Putamen (tissue), 1 donor: ENCODE measurements at regions not wholly inside any gene's neighbourhood (a gene's known extent, or its start where the extent isn't known, plus 50 kb on each side); places are given as distances from the start of the nearest gene placed in this dataset.
"Not testable (repeated sequence)": the region's sequence is repeated elsewhere in the genome, so short reads cannot be mapped to it uniquely, and the experiment has no call there.

Source experiments
- DNase-seq: peaks from one replicate; pipeline ENCODE4 v3.0.0-alpha.2; 2016; ENCODE audit warnings: low spot score

DNA sequence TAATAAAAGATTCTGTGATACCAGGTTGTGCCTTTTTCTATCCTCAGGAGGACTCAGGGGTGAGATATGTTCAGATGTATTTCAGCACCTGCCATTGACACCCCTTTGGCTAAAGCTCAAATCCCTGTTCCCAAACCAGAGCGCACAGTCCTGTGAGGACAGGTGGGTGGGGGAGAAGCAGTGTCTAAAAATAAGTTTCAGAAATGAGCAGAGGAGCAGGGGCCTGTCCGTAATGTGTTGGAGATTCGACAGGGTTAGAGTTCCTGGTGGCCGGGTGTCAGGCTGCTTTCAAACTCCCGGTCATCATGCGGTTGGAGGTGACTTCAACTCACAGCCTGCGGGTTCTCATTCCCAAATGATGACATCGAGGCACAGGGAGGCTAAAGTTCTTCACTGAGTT lies 211.5 kb downstream of the KLF6 start:
- no peak for DNase-seq

DNA sequence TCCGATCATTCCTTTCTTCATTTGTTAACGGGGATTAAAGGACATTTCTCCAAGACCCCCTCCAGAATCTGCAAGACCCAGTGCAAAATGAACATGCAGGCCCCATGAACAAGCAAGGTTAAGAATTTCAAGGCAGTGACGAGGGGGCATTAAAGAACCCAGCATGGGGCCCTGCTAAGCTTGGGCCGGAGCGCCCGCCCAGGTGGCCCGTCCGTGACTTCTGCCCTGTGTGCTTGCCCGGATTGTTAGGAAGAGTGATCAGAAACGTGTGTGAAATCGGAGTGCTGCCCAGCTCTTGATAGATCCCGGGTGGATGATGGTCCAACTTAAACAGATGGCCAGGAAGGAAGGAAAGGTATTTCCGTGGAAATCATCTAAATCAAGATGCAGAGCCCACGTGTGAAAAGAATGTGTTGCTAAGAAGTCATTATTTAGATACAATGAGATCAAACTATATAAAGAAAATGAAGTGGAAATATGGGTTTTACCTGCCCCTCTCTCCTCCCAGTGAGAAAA lies 213.6 kb downstream of the KLF6 start:
- DNase-seq: no peak

DNA sequence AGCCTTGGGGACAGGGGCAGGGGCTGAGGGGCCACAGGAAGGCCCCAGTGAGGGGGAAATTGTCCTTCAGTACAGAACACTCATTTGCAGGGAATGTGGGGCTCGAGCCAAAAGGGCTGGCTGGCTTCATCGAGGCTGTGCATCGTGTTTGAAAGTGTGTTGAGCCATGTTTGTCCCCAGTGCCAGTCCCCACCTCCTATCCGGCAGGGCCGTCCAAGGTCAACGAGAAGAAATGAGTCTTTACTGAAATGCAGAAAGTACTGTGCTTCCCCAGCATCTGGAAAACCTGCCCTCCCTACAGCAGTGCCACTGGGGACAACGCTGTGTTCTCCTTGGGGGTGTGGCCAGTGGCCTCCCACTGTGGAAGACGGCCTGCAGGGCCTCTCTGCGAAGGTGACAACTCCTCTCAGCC lies 214.1 kb downstream of the KLF6 start:
- DNase-seq: no peak

DNA sequence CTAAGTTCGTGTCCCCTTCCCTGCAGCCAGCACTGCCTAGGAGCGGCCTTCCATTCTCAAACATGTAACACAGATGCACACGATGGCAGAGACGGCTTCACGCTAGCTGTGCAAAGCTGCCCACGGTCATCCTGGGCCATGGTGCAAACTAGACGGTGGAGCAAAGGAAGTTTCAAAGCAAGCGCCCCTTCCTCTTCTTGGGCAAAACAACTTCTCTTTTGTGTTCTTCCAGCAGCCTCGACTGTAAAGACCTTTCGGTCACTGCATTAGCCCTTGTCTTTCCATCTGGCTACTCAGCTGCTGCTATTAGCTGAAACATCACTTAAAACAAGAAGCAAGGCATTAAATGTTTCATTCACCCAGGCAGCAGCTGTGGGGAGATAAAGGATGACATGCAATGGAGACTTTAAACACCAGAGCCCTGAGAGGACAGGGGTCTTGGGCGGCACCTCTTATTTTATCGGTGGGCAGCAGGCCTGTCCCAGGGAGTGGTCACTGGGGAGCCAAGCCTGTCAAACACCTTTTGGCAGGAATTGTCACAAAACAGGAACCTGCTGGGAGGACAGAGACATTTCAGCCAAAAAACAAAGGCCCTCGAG lies 214.8 kb downstream of the KLF6 start:
- no peak for DNase-seq

DNA sequence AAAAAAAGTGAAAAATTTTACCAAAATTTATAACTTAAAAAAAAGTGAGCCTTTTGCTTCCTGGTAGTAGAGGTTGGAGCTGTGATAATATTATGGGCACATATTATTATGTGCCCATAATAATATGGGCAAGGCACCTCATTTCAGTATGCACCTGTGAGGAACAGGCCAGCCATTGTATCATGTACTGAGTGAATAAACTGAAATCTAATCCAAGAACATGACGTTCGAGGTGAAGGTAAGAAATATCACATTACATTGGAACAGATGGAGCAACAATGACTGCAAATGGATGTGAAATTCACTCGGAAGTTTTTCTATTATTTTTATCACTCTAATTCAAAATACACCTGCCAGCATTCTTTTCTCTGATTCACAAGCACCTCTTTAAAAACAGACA lies 216.0 kb downstream of the KLF6 start:
- no peak for DNase-seq

DNA sequence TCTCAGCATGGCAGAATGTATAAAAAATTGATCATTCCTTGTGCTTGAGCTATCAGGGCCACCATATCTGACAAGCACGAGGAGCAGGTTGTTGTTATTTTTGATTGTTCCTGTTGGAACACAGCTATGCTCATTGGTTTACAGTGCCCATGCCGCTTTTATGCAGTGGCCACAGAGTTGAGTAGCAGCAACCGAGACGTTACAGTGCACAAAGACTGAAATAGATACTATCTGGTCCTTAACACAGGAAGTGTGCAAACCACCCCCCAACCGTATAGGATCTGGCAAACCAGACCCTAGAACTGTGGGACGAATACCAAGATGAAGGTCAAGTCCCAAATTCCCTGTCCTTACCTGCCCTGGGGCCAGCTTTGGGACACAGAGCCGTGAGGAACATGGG lies 216.6 kb downstream of the KLF6 start:
- DNase-seq: no peak

DNA sequence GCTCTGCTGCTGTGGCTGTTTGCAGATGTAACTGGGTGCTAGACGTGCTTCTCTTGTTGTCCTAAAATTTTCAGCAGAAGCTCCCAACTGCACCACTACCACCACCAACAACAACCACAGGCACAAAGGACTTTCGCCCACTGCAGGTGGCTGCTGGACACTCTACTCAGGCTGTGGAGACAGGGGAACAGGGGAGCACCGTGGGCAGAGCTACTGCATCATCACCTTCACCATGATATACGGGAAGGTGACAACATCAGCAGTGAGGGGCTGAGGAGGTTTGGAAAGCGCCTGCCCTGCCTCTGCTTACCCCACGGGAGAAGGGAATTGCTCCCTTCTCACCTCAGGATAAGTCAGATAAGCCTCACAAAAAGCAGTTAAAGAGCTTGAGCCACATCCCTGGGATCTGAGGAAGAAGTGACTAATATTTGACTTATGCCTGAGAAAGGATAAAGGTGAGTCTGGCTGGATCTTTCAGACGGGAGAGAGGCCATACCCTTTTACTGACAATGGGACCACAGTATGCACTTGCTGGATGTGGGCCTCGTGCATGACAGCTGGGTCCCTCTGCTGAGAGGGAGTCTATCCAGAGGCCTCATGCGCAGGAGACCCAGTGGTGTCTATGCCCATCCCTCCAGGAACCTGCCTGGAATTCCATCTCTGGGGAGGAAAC lies 217.6 kb downstream of the KLF6 start:
- no peak for DNase-seq

DNA sequence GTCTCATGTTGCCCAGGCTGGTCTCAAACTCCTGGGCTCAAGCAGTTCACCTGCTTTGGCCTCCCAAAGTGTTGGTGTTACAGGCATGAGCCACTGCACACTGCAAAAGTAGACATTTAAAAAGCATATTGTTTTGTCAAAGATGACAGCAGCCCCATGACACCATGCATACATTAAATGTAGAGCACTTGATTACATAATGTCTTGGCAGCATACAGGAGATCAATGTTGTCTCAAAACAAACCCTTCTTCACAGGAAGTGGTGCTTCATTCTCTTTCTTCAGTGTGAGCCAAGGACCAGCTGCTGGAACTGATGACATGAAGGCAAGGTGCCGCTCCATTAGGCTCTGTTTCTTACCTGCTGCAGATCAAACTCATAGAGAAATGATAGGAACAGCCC lies 218.4 kb downstream of the KLF6 start:
- DNase-seq: no peak

DNA sequence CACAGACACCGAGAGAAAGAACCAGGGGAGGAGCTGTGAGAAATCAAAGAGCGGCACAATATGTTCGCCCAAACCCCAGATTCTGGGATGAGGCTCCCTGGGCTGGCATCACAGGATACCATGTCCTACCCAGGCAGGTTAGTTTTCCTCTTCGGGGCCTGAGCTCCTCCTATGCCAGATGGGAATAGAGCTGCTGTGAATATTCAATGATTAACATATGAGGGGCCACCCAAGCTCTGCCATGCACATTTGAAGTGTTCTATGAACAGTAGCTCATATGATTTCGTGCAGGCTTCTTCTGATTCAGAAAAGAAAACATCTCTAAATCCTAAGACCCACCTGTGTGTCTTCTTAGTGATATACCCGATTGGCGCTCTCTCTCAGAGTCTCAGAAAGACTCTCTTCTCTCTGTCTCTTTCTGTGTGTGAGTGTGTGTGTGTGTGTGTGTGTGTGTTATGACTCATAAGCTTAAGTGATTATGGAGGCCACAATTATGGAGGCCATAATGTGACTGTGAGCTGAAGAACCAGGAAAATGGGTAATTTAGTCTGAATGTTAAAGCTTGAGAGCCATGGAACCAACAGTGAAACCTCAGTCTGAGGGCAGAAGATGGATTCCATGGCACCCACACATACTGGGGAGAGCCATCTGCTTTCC lies 220.5 kb downstream of the KLF6 start:
- no peak for DNase-seq

DNA sequence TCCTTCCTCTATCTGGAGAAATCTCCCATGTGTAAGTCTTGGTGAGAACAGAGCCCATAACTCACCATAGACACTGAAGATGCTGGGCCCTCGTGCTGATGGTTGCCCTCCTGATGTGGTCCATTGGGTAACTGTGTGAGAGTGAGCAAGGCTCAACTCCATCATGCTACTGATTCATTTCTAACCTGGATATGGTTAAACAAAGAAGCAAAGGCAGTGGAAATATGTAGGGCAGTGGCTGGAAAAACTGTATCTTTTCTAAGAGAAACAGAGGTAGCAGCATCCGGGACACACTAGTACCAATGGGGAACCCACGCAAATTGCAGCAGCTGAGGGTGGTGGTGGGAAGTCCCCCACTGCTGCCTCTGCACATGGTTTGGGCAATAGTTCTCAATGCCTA lies 221.7 kb downstream of the KLF6 start:
- DNase-seq: no peak

DNA sequence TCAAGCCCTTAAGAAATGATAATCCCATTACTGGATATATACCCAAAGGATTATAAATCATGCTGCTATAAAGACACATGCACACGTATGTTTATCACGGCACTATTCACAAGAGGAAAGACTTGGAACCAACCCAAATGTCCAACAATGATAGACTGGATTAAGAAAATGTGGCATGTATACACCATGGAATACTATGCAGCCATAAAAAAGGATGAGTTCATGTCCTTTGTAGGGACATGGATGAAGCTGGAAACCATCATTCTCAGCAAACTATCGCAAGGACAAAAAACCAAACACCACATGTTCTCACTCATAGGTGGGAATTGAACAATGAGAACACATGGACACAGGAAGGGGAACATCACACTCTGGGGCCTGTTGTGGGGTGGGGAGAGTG lies 224.4 kb downstream of the KLF6 start:
- not testable (repeated sequence) for DNase-seq

DNA sequence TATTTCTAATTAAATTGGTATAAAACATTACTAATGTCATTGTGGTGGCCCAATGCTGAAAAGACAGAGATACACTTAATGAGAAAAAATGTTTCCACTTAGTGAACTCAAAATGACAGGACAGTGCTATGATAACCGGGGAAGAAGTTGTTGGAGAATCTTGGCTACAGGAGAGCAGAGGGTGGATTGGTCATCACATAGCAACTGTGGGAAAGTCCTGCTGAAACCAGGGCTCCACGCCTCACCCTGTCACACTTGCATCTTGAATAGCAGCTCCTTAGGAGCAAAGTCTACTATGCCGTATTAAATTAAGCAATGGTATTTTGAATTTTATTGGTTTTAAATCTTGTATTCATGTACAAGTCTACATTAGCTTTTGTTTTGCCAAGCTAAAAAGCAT lies 225.5 kb downstream of the KLF6 start:
- DNase-seq: no peak

DNA sequence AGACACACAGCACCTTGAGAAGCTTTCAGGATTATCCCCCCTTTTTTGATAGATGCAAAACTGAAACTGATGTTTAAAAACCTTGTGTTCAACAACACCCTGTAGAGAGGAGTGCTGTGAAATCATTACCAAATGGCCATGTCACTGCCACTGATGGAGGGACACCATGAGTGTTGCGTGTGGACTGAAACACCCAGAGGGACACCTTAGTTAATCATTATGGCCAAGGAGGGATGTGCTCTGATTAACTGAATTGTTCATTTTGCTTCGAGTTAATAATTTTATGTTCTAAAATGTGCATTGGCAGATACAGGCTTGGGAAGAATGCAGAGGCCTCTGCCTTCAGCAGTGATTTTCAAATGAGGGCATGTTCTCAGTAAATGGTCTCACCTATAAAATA lies 226.0 kb downstream of the KLF6 start:
- no peak for DNase-seq

DNA sequence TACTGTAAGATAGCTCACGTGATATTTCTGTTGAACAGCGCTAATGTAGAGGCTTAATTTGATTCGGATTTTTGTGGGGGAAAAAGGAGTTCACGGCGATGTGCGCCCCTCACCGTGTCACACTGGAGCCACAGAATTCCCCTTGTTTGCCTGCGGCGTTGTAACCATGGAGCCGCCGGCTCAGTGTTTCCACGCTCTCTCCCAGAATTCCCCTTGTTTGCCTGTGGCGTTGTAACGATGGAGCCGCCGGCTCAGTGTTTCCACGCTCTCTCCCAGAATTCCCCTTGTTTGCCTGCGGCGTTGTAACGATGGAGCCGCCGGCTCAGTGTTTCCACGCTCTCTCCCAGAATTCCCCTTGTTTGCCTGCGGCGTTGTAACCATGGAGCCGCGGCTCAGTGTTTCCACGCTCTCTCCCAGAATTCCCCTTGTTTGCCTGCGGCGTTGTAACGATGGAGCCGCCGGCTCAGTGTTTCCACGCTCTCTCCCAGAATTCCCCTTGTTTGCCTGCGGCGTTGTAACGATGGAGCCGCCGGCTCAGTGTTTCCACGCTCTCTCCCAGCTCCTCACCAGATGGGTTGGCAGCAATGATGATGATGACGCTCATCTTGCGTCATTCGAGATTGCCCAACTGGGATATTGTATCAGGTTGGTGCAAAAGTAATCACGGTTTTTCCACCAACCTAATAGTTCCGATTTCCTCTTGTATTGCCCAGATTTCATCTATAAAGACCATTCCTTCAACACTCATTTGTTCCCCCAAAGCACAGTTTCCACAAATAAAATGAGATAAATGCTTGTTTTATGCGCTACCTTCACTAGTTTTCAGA lies 228.6 kb downstream of the KLF6 start:
- not testable (repeated sequence) for DNase-seq

DNA sequence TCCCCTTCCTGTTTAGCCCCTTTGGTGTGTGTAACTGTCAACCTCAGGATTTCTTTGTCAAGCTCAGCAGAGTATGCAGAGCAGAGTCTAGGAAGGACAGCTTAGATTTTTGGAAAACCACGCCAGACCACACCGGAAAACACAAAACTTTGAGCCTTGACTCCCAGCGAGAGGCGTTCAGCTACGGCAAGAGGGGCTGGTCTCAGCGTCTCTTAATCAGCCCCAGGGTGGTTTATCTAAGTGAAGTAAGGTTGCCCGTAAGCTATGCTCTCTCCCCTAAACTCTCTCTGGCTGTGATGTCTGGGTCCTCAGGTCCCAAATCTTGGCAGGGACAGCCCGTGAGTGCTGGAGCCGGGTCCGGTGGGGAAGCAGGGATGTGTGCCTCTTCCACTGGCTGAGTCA lies 230.9 kb downstream of the KLF6 start:
- DNase-seq: no peak

DNA sequence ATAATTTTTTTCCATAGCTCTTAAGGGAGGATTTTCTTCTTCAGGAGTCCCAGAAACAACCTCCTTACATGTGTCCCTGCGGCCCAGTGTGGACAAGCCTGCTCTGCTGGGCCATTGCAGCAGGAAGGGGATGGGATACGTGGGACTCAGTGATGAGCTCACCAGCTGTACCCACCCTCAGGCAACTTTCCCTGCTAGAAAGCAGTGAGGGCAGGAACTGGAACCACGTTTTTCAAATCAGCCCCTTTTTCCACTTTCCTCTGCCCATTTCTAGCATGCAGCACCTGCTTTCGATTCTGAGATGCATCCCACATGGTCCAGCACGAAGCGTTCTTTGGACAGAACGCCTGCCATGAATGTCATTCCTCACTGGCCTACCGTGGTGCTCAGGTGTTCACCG lies 232.7 kb downstream of the KLF6 start:
- no peak for DNase-seq

DNA sequence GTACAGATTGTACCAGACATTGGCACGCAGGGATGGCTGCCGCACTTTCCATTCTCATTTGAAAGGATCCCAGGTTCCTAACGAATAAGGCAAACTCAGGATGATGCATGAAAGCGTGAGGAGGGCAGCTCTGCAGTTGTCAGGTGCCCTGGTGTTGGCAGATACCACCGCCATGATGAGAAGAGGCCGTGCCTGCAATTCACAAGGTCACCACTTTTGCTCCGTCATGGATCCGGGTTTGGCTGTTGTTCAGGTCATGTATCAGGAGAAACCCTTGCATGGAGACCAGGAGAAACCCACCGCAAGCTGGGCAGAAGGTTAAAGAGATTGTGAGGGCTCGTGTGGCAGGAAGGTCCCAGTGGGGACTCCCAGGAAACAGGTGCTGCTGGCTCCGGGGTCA lies 233.2 kb downstream of the KLF6 start:
- DNase-seq: no peak

DNA sequence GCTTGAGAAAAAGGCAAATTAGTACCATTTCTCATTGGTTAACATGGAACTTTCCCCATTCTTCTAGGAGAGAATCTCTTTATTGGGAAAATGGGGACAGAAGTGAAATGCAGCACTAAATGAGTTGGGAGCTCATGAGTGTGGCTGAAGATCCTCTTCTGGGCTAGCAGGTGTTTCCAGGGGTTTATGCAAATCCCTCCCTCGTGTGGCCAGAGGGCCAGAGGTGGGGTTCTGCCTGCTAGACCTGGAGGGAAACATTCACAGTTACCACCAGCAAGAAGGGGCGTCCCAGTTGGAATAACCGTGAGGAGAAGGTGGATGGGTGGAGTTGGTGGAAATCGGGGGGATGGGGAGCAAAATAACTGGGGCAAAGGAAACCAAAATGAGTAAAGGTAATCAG lies 235.9 kb downstream of the KLF6 start:
- DNase-seq: no peak

DNA sequence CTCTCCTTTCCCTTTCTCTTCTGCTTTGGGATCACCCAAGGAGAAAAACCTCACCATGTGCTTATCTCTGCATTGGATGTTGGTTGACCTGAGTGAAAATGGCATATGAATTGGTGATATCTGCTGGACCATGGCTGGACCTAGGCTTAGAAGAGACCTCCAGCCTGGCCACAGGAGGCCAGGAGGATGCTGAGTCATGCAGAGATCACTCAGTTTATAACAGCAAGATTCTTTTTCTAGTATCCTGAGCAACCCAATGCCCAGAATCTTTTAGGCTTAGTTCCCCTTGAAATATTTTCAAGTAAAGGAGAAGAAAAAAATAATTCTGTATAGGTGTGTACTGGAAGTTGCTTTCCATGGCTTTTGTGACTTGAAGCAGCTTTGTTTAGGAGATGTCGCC lies 236.3 kb downstream of the KLF6 start:
- no peak for DNase-seq

DNA sequence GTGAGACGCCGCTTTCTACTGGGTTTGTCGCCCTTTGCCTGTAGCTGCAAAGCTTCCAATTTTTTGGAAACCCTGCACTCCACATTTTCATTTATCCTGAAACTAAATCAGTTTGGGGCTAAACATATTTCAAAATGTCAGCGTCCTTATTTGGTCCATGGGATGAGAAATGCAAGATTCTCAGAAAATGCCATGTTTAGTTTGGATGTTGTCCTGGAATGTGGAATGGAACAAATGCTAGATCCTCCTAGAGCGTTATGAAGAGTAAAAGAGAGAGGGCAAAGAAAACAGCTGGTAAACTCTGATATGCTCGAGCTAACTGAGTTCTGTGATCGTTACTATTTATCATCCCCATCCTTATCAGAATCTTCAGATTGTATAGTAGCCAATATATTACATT lies 236.9 kb downstream of the KLF6 start:
- no peak for DNase-seq

DNA sequence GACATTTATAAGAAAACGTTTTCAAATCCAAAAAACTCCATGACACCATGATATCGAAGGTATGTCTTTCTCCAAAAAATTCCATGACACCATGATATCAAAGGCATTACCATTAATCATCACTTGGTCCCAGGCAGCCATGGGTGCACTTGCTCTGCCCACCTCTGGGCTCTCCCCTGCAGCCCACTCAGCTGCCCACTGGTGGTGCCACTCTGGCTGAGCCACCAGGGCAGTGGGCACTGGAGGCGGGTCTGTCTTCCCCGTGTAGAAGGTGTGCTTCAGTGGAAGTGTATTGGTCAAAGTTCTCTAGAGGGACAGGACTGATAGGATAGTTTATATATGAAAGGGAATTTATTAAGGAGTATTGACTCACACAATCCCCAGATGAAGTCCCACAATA lies 240.4 kb downstream of the KLF6 start:
- DNase-seq: no peak

DNA sequence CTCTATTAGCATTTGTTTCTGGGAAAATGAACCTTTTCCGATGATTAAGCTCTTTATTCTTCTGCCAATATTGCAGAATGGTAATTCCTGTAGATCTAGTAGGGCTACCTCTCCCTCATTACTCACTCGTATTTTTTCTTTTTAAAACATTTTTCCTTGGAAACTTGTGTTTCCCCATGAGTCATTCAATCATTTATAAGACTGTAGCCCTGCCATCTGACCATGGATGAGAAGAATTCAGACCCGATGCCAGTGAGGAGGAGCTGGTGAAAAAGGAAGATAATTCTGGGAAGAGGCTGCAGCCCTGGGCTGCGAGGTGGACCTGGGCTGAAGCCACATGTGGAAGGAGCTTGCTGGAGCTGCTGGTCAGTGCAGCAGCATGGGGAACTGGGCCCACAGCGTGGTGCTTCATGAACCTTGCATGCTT lies 242.8 kb downstream of the KLF6 start:
- DNase-seq: no peak
